Caco-2 (cell line): ENCODE measurements at regions not wholly inside any gene's neighbourhood (a gene's known extent, or its start where the extent isn't known, plus 50 kb on each side); places are given as distances from the start of the nearest gene placed in this dataset.

Experiments used
- BruUV-seq: library from RNA; stranded (reverse); fragments of 400-500 nt; replicated peaks from 2 replicates; lab custom pipeline; 2021; lab: Mats Ljungman, UMichigan
- CTCF ChIA-PET: fragments of 300-600 bp; sonication (Branson Sonifier 250); formaldehyde crosslinking; loops from one replicate; lab custom pipeline; 2022; ENCODE audit warnings: antibody characterized with exemption; lab: Charles Lee
- POLR2A ChIA-PET: fragments of 300-600 bp; sonication (Branson Sonifier 250); formaldehyde crosslinking; loops from one replicate; lab custom pipeline; 2022; ENCODE audit warnings: antibody characterized with exemption; lab: Charles Lee
- DNase-seq, 2 experiments: peaks; one replicate each; pipeline versions ENCODE4 v3.0.0 to v3.0.0-alpha.2; 2020 to 2022
- H3K27me3 ChIP-seq: replicated peaks from 2 replicates; pipeline ENCODE4 v1.6.0; 2011; ENCODE audit warnings: low read length; ENCODE audit not compliant: control insufficient read depth, insufficient read depth
- H3K36me3 ChIP-seq: 2 replicates; pipeline ENCODE4 v1.5.1; 2011; ENCODE audit warnings: low read length; ENCODE audit not compliant: control insufficient read depth, insufficient read depth
- H3K4me1 ChIP-seq: fragments of 250-450 bp; sonication (Bioruptor Pico); 2 replicates; pipeline ENCODE4 v1.5.1; 2020; ENCODE audit warnings: mild to moderate bottlenecking
- H3K4me3 ChIP-seq: 2 replicates; pipeline ENCODE4 v1.5.1; 2011; ENCODE audit warnings: low read depth, mild to moderate bottlenecking, control low read depth, low read length
- H3K9me3 ChIP-seq: fragments of 250-450 bp; sonication (Bioruptor Pico); 2 replicates; pipeline ENCODE4 v1.5.1; 2020; ENCODE audit warnings: mild to moderate bottlenecking, moderate library complexity
- H3K27ac Mint-ChIP-seq: one replicate; pipeline ENCODE4 v1.8.0; 2022; ENCODE audit warnings: mixed read lengths; ENCODE audit not compliant: unreplicated experiment
- H3K27me3 Mint-ChIP-seq: one replicate; pipeline ENCODE4 v1.8.0; 2022; ENCODE audit warnings: mixed read lengths; ENCODE audit not compliant: insufficient read depth, unreplicated experiment
- H3K36me3 Mint-ChIP-seq: one replicate; pipeline ENCODE4 v1.8.0; 2022; ENCODE audit warnings: mild to moderate bottlenecking, mixed read lengths; ENCODE audit not compliant: insufficient read depth, unreplicated experiment
- H3K4me1 Mint-ChIP-seq: one replicate; pipeline ENCODE4 v1.8.0; 2022; ENCODE audit warnings: low read depth, mixed read lengths; ENCODE audit not compliant: unreplicated experiment
- H3K4me3 Mint-ChIP-seq: one replicate; pipeline ENCODE4 v1.8.0; 2022; ENCODE audit warnings: mild to moderate bottlenecking, moderate library complexity, mixed read lengths; ENCODE audit not compliant: unreplicated experiment
- H3K9me3 Mint-ChIP-seq: one replicate; pipeline ENCODE4 v1.8.0; 2022; ENCODE audit warnings: mixed read lengths; ENCODE audit not compliant: unreplicated experiment
- intact Hi-C: fragments of 100-400 bp; cut with micrococcal nuclease; formaldehyde crosslinking; loops from one replicate; pipeline ENCODE4 v1.10.0; 2022; ENCODE audit not compliant: unreplicated experiment
- TF ChIP-seq, protein P1 (sequence below), 2 experiments: fragments of 200-600 bp in 1 of 2; IDR thresholded peaks; 1 replicate in 1 of 2; 2 replicates in 1 of 2; pipeline versions ENCODE4 v1.5.1 to v1.8.0; 2011 to 2022; ENCODE audit warnings: antibody characterized with exemption in 1 of 2, control low read depth in 1 of 2, inconsistent platforms in 1 of 2, low read depth in 1 of 2, low read length in 1 of 2, mild to moderate bottlenecking in 1 of 2, moderate library complexity in 1 of 2; ENCODE audit not compliant: insufficient read depth in 1 of 2, severe bottlenecking in 1 of 2, unreplicated experiment in 1 of 2

DNA sequence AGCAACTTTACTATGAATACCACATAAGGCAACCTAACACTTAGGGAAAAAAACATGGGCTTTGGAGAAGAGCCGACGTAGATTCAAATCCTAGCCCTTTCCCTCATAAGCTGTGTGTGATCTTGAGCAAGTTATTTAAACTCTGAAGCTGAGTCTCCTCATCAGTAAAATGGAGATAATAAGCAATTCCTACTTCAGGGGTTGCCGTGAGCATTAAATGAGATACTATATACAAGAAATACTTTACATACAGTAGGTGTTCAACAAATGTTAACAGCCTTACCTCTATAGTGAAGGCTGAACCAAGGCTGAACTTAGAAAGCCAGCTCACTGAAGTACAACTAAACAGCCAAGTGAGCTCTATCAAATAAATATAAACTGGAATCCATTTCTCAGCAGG lies 146.2 kb upstream of the DKK2 start:
- H3K9me3 ChIP-seq: no peaks in the 10 kb centered on the region
- CTCF ChIA-PET: no interaction called here
- TF ChIP-seq, protein P1, sequence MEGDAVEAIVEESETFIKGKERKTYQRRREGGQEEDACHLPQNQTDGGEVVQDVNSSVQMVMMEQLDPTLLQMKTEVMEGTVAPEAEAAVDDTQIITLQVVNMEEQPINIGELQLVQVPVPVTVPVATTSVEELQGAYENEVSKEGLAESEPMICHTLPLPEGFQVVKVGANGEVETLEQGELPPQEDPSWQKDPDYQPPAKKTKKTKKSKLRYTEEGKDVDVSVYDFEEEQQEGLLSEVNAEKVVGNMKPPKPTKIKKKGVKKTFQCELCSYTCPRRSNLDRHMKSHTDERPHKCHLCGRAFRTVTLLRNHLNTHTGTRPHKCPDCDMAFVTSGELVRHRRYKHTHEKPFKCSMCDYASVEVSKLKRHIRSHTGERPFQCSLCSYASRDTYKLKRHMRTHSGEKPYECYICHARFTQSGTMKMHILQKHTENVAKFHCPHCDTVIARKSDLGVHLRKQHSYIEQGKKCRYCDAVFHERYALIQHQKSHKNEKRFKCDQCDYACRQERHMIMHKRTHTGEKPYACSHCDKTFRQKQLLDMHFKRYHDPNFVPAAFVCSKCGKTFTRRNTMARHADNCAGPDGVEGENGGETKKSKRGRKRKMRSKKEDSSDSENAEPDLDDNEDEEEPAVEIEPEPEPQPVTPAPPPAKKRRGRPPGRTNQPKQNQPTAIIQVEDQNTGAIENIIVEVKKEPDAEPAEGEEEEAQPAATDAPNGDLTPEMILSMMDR (IDR thresholded peaks at IDR 0.05; ENCODE audit: insufficient read depth in 1 of 2, low read depth in 1 of 2, low read length in 1 of 2, severe bottlenecking in 1 of 2, unreplicated experiment in 1 of 2): no peak

DNA sequence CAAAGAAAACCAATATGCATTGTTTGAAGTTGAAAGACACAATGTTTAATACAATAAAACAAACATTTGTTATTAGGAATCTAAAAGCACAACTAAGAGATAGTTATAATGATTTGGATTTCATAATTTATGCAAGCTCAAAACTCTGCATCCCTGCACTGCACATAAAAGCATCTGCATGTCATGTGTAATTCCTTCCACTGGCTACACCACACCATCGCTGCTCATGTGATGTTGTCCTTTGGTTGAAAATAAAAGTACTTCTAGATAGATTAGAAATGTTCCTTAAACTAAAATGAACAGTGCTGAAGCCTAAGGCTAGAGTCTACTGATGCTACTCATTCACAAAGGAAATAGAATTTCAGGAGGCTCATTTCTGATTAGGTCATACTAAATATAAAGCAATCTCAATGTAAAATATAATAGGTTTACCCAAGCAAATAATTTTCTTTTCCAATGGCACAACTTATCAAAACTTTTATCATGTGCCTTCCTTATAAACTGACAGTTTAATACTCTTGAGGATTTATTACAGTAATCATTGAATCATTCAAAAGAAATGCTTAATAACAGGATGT lies 130.8 kb upstream of the DKK2 start:
- no peak overlapping the region for H3K4me3 Mint-ChIP-seq
- no peaks in the 10 kb centered on the region for H3K36me3 ChIP-seq
- POLR2A ChIA-PET: no interaction called here

More for the DNA sequence above, 146.2 kb upstream of the DKK2 start:
- Mint-ChIP-seq H3K27ac (no peak overlapping the region), H3K27me3 (no peaks in the 10 kb centered on the region), H3K9me3 (no peaks in the 10 kb centered on the region), H3K4me1 (no peaks in the 10 kb centered on the region), H3K4me3 (no peak overlapping the region), H3K36me3 (no peaks in the 10 kb centered on the region)
- no peaks in the 10 kb centered on the region for H3K27me3 ChIP-seq
- POLR2A ChIA-PET: no interaction called here
- no peaks in the 10 kb centered on the region for H3K36me3 ChIP-seq
- no peak for DNase-seq
- H3K4me1 ChIP-seq: no peaks in the 10 kb centered on the region; the same call in 1 of the 2 replicates
- intact Hi-C loops: loop anchor here (5.0 kb wide), 1 partner anchor 555 kb away; no protein-coding TSS in a partner anchor
- H3K4me3 ChIP-seq: no peak overlapping the region
- BruUV-seq: no TSS peak

DNA sequence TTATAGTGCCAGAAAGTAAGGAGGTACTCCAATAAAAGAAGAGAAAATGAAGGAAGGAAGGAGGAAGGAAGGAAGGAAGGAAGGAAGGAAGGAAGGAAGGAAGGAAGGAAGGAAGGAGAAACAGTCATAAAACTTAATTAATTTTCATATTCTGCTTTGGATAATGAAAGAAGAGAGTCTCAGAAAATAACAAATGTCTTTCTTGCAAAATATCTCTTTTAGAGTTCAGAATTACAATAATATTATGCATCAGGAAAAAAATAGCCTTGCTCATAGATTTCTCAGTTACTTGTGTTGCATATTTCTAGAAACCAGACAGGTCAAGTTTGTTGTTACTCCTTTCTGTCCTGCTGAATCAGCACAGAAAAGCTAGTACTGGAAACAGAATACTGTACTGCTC lies 130.1 kb upstream of the DKK2 start:
- no peak overlapping the region for H3K4me3 Mint-ChIP-seq
- TF ChIP-seq, protein P1 (IDR thresholded peaks at IDR 0.05; ENCODE audit: insufficient read depth in 1 of 2, low read depth in 1 of 2, low read length in 1 of 2, severe bottlenecking in 1 of 2, unreplicated experiment in 1 of 2): no peak
- no peak for DNase-seq
- H3K9me3 Mint-ChIP-seq: peaks cover 12% of the 10 kb centered on the region
- H3K9me3 ChIP-seq: no peaks in the 10 kb centered on the region
- H3K36me3 ChIP-seq: no peaks in the 10 kb centered on the region
- no peaks in the 10 kb centered on the region for H3K4me1 Mint-ChIP-seq
- POLR2A ChIA-PET: no interaction called here
- BruUV-seq: no TSS peak
- H3K36me3 Mint-ChIP-seq: no peaks in the 10 kb centered on the region
- H3K4me3 ChIP-seq: no peak overlapping the region
- H3K27me3 Mint-ChIP-seq: no peaks in the 10 kb centered on the region
- H3K27me3 ChIP-seq: no peaks in the 10 kb centered on the region
- H3K27ac Mint-ChIP-seq: no peak overlapping the region
- CTCF ChIA-PET: no interaction called here
- intact Hi-C loops: no loop called here
- H3K4me1 ChIP-seq: no peaks in the 10 kb centered on the region

More for the DNA sequence above, 130.8 kb upstream of the DKK2 start:
- TF ChIP-seq, protein P1 (IDR thresholded peaks at IDR 0.05; ENCODE audit: insufficient read depth in 1 of 2, low read depth in 1 of 2, low read length in 1 of 2, severe bottlenecking in 1 of 2, unreplicated experiment in 1 of 2): no peak
- H3K9me3 Mint-ChIP-seq: peaks cover 12% of the 10 kb centered on the region
- no peaks in the 10 kb centered on the region for H3K4me1 ChIP-seq
- H3K27me3 ChIP-seq: no peaks in the 10 kb centered on the region
- no peaks in the 10 kb centered on the region for H3K36me3 Mint-ChIP-seq
- H3K4me1 Mint-ChIP-seq: no peaks in the 10 kb centered on the region
- H3K27me3 Mint-ChIP-seq: no peaks in the 10 kb centered on the region
- no TSS peak for BruUV-seq
- H3K4me3 ChIP-seq: no peak overlapping the region
- intact Hi-C loops: no loop called here
- H3K27ac Mint-ChIP-seq: no peak overlapping the region
- no peak for DNase-seq
- CTCF ChIA-PET: interaction anchor here (0.6 kb wide), 1 partner anchor 71 kb away, joined by 3 read pairs; no protein-coding TSS in a partner anchor
- no peaks in the 10 kb centered on the region for H3K9me3 ChIP-seq
